OCI-LY1 (cell line): ENCODE measurements at regions not wholly inside any gene's neighbourhood (a gene's known extent, or its start where the extent isn't known, plus 50 kb on each side); places are given as distances from the start of the nearest gene placed in this dataset.
"Not testable (repeated sequence)": the region's sequence is repeated elsewhere in the genome, so short reads cannot be mapped to it uniquely, and the experiment has no call there.

ENCODE experiments used
- H2AFZ ChIP-seq: fragments of 200-600 bp; sonication (generic), shearing (Covaris generic); 2 replicates; pipeline ENCODE4 v1.6.0; 2014; ENCODE audit warnings: antibody characterized with exemption, mild to moderate bottlenecking, low read length
- H3F3A ChIP-seq: fragments of 200-600 bp; sonication (generic), shearing (Covaris generic); 2 replicates; pipeline ENCODE4 v1.6.0; 2014; ENCODE audit warnings: mild to moderate bottlenecking, antibody characterized with exemption, low read length, moderate library complexity; ENCODE audit not compliant: insufficient read depth
- H3K27ac ChIP-seq: fragments of 200-600 bp; sonication (generic); 2 replicates; pipeline ENCODE4 v1.5.1; 2014; ENCODE audit warnings: low read length, mixed run types, mild to moderate bottlenecking, low read depth; ENCODE audit not compliant: poor library complexity, severe bottlenecking
- H3K27me3 ChIP-seq: fragments of 200-600 bp; sonication (generic); 2 replicates; pipeline ENCODE4 v1.6.0; 2014; ENCODE audit warnings: antibody characterized with exemption, mild to moderate bottlenecking, low read length, moderate library complexity; ENCODE audit not compliant: insufficient read depth
- H3K36me3 ChIP-seq: fragments of 200-600 bp; sonication (generic); 2 replicates; pipeline ENCODE4 v1.6.1; 2014; ENCODE audit warnings: mild to moderate bottlenecking, antibody characterized with exemption, low read length, moderate library complexity, mixed read lengths; ENCODE audit not compliant: insufficient read depth
- H3K4me1 ChIP-seq: fragments of 200-600 bp; sonication (generic); 2 replicates; pipeline ENCODE4 v1.5.1; 2014; ENCODE audit warnings: mild to moderate bottlenecking, low read length, moderate library complexity; ENCODE audit not compliant: insufficient read depth, severe bottlenecking
- H3K4me2 ChIP-seq: fragments of 200-600 bp; sonication (generic), shearing (Covaris generic); 2 replicates; pipeline ENCODE4 v1.6.1; 2014; ENCODE audit warnings: low read length
- H3K4me3 ChIP-seq: fragments of 200-600 bp; sonication (generic); 2 replicates; pipeline ENCODE4 v1.5.1; 2014; ENCODE audit warnings: low read length, low read depth, mild to moderate bottlenecking, mixed read lengths; ENCODE audit not compliant: poor library complexity, severe bottlenecking
- H3K79me2 ChIP-seq: fragments of 200-600 bp; shearing (Covaris generic); 2 replicates; pipeline ENCODE4 v1.6.1; 2016; ENCODE audit warnings: mixed run types, low read length, mixed read lengths; ENCODE audit not compliant: insufficient read depth
- H3K9ac ChIP-seq: fragments of 200-600 bp; sonication (generic), shearing (Covaris generic); 2 replicates; pipeline ENCODE4 v1.6.1; 2014; ENCODE audit warnings: mild to moderate bottlenecking, low read length, mixed read lengths
- H3K9me2 ChIP-seq: fragments of 200-600 bp; sonication (generic), shearing (Covaris generic); 2 replicates; pipeline ENCODE4 v1.6.1; 2014; ENCODE audit warnings: low read depth, mild to moderate bottlenecking, low read length, mixed read lengths
- H3K9me3 ChIP-seq: fragments of 200-600 bp; shearing (Covaris generic); 2 replicates; pipeline ENCODE4 v1.6.1; 2014; ENCODE audit warnings: low read length, mixed read lengths
- H4K20me1 ChIP-seq: fragments of 200-600 bp; sonication (generic), shearing (Covaris generic); 2 replicates; pipeline ENCODE4 v1.6.0; 2016; ENCODE audit warnings: mild to moderate bottlenecking, low read length; ENCODE audit not compliant: insufficient read depth
- CTCF ChIP-seq: fragments of 200-600 bp; sonication (generic), shearing (Covaris generic); IDR thresholded peaks from 2 replicates; pipeline ENCODE4 v1.5.1; 2017; ENCODE audit warnings: mild to moderate bottlenecking, antibody characterized with exemption, low read length, moderate library complexity, mixed read lengths
- EZH2 ChIP-seq: fragments of 200-600 bp; sonication (generic), shearing (Covaris generic); IDR thresholded peaks from 2 replicates; pipeline ENCODE4 v1.8.0; 2017; ENCODE audit warnings: borderline replicate concordance, mixed run types, mild to moderate bottlenecking, antibody characterized with exemption, low read length, moderate library complexity, mixed read lengths

GRCh38 chr4:56575820-56576429 is 70.3 kb downstream of the ARL9 start:
- H3K9me2 ChIP-seq: no peaks in the 10 kb centered on the region
- TF ChIP-seq CTCF: peak; percentile 48; the same call in 1 of the 2 replicates
- TF ChIP-seq EZH2: no peak
- H3F3A ChIP-seq: no peaks in the 10 kb centered on the region
- H3K79me2 ChIP-seq: no peaks in the 10 kb centered on the region
- H3K4me2 ChIP-seq: no peak overlapping the region
- H2AFZ ChIP-seq: no peak overlapping the region
- no peak overlapping the region for H3K27ac ChIP-seq
- H3K27me3 ChIP-seq: no peaks in the 10 kb centered on the region
- H3K4me1 ChIP-seq: no peaks in the 10 kb centered on the region
- H3K9me3 ChIP-seq: no peaks in the 10 kb centered on the region
- H3K4me3 ChIP-seq: no peak overlapping the region
- no peaks in the 10 kb centered on the region for H3K36me3 ChIP-seq
- no peak overlapping the region for H3K9ac ChIP-seq
- no peaks in the 10 kb centered on the region for H4K20me1 ChIP-seq

- H3K9me2 ChIP-seq, H3K9ac ChIP-seq, H3K79me2 ChIP-seq, H3K4me2 ChIP-seq, H4K20me1 ChIP-seq, H3K27me3 ChIP-seq, H3K4me3 ChIP-seq, H3K9me3 ChIP-seq, H3F3A ChIP-seq, H3K4me1 ChIP-seq, H3K27ac ChIP-seq, H2AFZ ChIP-seq, H3K36me3 ChIP-seq: not testable (repeated sequence)
Observed at GRCh38 chr4:56592417-56592816, 86.8 kb downstream of the ARL9 start.
